Brain microvascular endothelial cell (primary cell): ENCODE measurements at regions not wholly inside any gene's neighbourhood (a gene's known extent, or its start where the extent isn't known, plus 50 kb on each side); places are given as distances from the start of the nearest gene placed in this dataset.
"Not testable (repeated sequence)": the region's sequence is repeated elsewhere in the genome, so short reads cannot be mapped to it uniquely, and the experiment has no call there.

Source experiments
- DNase-seq: peaks from one replicate; pipeline ENCODE4 v3.0.0-alpha.2; 2020
- H3K27ac ChIP-seq: fragments of 250-450 bp; sonication (Bioruptor Pico); 2 replicates; pipeline ENCODE4 v1.5.1; 2020; ENCODE audit warnings: mild to moderate bottlenecking, moderate library complexity
- H3K27me3 ChIP-seq: fragments of 250-450 bp; sonication (Bioruptor Pico); replicated peaks from 2 replicates; pipeline ENCODE4 v1.5.1; 2020; ENCODE audit warnings: mild to moderate bottlenecking
- H3K36me3 ChIP-seq: fragments of 250-450 bp; sonication (Bioruptor Pico); replicated peaks from 2 replicates; pipeline ENCODE4 v1.5.1; 2020; ENCODE audit warnings: mild to moderate bottlenecking
- H3K4me3 ChIP-seq: 2 replicates; pipeline ENCODE4 v1.5.1; 2011; ENCODE audit warnings: low read depth, mild to moderate bottlenecking, control low read depth, low read length, moderate library complexity
- CTCF ChIP-seq: IDR thresholded peaks from 2 replicates; pipeline ENCODE4 v1.5.1; 2011; ENCODE audit warnings: low read depth, mild to moderate bottlenecking, moderate library complexity, low read length, control low read depth, inconsistent platforms; ENCODE audit errors: missing control alignments
- in situ Hi-C: cut with HindIII; loops from 2 replicates; pipeline ENCODE4 v1.10.0; 2017; ENCODE audit warnings: low sequenced_read_pairs, low pct_ligation_motif_present

GRCh38 chr2:150325656-150326314 lies 161.7 kb downstream of the RND3 start:
- Histone ChIP-seq H3K27ac (no peak overlapping the region), H3K36me3 (no peaks in the 10 kb centered on the region), H3K4me3 (no peak overlapping the region), H3K27me3 (no peaks in the 10 kb centered on the region)
- in situ Hi-C loops: no loop called here
- TF ChIP-seq CTCF: no peak
- no peak for DNase-seq

- H3K27me3 ChIP-seq, H3K27ac ChIP-seq, in situ Hi-C loops: not testable (repeated sequence)
These were observed 164.4 kb downstream of the RND3 start for GRCh38 chr2:150323071-150323470.

DNA sequence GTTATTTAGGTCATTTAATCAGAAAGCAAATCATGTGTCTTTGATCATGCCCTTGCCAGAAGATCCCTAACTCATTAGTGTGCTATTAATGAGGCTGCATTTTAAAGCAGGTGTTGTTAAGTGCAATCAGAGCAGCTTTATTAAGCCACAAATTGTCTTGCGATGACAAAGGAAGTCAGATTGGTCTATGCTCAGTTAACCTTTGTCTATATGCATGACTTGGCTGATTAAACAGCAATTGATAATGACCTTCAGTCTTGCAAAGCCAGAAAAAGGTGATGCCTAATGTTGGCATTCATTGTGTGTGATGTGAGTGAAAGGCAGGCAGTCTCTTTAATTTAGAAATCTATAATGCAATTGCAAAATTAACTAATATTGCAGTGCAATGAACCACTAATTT lies 166.9 kb downstream of the RND3 start:
- TF ChIP-seq CTCF: no peak
- in situ Hi-C loops: no loop called here
- no peaks in the 10 kb centered on the region for H3K36me3 ChIP-seq
- DNase-seq: no peak
- H3K4me3 ChIP-seq: no peak overlapping the region
- H3K27ac ChIP-seq: no peak overlapping the region
- no peaks in the 10 kb centered on the region for H3K27me3 ChIP-seq

More at GRCh38 chr2:150323071-150323470, 164.4 kb downstream of the RND3 start:
- not testable (repeated sequence) for H3K36me3 ChIP-seq, DNase-seq, H3K4me3 ChIP-seq

DNA sequence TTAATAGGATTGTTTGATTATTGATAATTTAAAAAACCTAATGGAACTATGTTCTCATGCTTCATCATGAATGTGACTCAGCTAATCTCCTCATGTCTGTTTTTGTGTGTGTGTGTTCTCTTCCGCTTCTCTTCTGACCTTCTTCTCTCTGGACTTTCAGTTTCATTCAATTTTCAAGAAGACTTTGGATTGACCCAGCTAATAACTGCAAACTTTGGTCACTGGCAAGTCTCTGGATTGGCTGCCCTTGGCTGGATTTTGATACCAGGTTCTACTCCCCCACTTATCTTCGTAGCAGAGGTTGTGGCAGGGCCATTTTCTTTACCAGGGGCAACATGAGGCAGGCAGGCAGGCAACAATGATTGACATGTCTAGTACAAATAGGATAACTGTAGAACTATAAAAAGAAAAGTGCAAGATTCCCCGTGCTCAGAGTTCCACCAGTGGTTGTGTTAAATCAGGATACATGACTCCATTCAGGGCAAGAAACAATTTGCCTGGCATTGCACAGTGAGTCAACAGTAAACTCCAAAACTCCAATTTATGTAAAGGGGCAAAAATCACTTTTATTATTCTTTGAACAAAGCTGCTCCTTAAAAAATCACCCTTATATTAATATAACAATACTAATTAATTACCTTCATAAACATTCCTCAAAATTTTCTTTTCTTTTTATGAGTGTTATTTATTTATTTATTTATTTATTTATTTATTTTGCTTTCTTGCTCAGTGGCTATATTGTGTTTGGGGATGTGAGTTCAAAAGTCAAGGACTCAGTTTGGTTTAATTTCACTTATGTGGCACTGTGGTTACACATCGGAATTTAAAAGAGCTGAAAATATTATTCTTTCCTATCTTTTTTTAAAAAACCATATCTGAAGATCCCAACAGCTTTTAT lies 167.6 kb downstream of the RND3 start:
- Histone ChIP-seq H3K27me3 (no peaks in the 10 kb centered on the region), H3K27ac (no peak overlapping the region), H3K4me3 (no peak overlapping the region), H3K36me3 (no peaks in the 10 kb centered on the region)
- TF ChIP-seq CTCF: no peak
- DNase-seq: no peak
- in situ Hi-C loops: no loop called here

DNA sequence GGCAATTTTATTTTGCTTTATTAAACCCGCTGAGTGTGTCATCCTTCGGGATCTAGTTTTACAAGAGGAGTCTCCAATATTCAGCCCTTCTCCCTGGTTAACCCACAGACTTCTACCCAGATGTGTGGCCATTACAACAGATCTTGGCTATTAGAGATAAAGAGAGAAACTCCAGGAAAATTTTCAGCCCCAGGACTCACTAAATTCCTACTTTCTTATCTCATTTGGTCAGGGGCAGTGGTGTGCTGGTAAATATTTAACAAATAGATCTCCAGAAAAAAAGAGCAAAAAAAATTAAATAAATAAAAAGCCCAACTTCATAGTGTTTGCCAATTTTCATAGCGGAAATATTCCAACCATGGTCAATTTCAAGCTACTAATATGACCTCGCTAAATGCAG lies 168.4 kb downstream of the RND3 start:
- Histone ChIP-seq H3K4me3 (no peak overlapping the region), H3K36me3 (no peaks in the 10 kb centered on the region), H3K27me3 (no peaks in the 10 kb centered on the region), H3K27ac (no peak overlapping the region)
- no peak for DNase-seq
- no peak for TF ChIP-seq CTCF
- in situ Hi-C loops: no loop called here

- Histone ChIP-seq H3K4me3 (no peak overlapping the region), H3K27me3 (no peaks in the 10 kb centered on the region), H3K27ac (no peak overlapping the region), H3K36me3 (no peaks in the 10 kb centered on the region)
- in situ Hi-C loops: no loop called here
- DNase-seq: no peak
- no peak for TF ChIP-seq CTCF
These were observed 175.2 kb downstream of the RND3 start for GRCh38 chr2:150312271-150312670.
